ENCODE measurements at regions not wholly inside any gene's neighbourhood (a gene's known extent, or its start where the extent isn't known, plus 50 kb on each side); places are given as distances from the start of the nearest gene placed in this dataset.

DNA sequence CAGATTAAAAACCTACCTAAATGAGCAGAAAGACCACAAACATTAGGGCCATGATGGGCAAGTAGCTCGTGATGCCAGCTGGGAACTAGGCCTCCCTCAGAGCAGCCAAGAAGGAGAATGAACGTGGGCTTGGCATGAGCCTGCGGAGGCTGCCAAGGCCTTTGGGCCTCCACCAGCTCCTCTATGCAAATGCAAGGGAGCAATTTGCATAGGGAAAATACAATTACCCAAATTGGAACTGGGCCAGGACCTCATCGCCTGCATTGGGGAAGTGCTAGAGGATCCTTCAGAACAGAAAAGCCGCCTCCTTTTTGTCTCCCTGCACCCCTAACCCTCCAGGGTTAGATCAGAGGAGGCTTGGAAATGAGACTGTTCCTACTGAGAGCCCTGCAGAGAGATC lies 326.4 kb downstream of the SMAD2 start:
- TF ChIP-seq, protein P1, sequence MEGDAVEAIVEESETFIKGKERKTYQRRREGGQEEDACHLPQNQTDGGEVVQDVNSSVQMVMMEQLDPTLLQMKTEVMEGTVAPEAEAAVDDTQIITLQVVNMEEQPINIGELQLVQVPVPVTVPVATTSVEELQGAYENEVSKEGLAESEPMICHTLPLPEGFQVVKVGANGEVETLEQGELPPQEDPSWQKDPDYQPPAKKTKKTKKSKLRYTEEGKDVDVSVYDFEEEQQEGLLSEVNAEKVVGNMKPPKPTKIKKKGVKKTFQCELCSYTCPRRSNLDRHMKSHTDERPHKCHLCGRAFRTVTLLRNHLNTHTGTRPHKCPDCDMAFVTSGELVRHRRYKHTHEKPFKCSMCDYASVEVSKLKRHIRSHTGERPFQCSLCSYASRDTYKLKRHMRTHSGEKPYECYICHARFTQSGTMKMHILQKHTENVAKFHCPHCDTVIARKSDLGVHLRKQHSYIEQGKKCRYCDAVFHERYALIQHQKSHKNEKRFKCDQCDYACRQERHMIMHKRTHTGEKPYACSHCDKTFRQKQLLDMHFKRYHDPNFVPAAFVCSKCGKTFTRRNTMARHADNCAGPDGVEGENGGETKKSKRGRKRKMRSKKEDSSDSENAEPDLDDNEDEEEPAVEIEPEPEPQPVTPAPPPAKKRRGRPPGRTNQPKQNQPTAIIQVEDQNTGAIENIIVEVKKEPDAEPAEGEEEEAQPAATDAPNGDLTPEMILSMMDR (IDR thresholded peaks at IDR 0.05; ENCODE audit: control insufficient read depth, extremely low read depth, insufficient read depth) = no peak
- no peak for DNase-seq (ENCODE audit: low read depth)
- no peak overlapping the region for H3K4me3 ChIP-seq (ENCODE audit: low read depth, low read length)

DNA sequence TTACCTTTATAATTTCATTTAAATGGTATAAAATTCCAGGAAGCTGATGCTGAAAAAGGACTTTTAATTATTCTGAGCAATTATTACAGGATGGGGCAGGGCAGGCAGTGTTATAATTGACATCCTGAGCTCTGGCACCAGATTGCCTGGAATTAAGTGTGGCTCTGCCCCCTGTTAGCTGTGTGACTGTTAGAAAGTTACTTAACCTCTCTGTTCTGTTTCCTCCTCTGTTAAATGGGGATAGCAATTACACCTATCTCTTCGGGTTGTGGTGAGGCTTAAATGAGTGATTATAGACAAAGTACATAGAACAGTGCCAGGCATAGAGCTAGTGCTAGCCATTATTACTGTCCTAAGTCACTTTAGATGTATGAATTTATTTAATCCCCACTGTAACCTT lies 327.3 kb downstream of the SMAD2 start:
- no peak overlapping the region for H3K4me3 ChIP-seq (ENCODE audit: low read depth, low read length)
- TF ChIP-seq, protein P1 (IDR thresholded peaks at IDR 0.05; ENCODE audit: control insufficient read depth, extremely low read depth, insufficient read depth) = no peak
- no peak for DNase-seq (ENCODE audit: low read depth)

DNA sequence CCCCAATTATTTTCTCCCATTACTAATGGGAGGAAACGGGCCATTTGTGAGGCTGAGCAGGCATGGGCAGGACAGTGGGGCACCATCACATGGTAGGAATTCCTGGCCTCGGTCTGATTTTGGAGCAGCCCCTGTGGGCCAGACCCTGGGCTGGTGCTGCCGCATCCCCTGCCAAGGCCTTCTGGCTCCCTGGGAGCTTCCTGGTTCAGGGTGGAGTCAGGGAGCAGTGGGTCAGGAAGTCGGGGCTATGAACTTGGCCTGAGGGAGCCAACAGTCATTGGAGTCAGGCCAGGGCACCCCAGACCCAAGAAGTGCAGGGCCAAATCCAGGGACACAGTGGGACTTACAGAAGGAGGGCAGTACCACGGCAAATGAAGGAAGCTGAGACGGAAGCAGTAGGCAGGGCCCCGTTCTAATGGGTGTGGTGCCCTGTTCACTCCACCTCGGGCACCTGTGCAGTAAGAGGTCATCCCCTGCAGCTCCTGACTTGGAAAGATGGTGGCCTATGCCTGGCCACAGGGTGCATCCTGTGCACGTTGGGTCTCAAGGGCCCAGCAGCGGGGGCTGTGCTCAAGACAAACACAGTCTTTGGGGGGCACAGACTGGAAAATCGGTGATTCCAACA lies 328.1 kb downstream of the SMAD2 start:
- H3K4me3 ChIP-seq (ENCODE audit: low read depth, low read length) = no peak overlapping the region
- DNase-seq (ENCODE audit: low read depth) = no peak
- TF ChIP-seq, protein P1 (IDR thresholded peaks at IDR 0.05; ENCODE audit: control insufficient read depth, extremely low read depth, insufficient read depth) = no peak

DNA sequence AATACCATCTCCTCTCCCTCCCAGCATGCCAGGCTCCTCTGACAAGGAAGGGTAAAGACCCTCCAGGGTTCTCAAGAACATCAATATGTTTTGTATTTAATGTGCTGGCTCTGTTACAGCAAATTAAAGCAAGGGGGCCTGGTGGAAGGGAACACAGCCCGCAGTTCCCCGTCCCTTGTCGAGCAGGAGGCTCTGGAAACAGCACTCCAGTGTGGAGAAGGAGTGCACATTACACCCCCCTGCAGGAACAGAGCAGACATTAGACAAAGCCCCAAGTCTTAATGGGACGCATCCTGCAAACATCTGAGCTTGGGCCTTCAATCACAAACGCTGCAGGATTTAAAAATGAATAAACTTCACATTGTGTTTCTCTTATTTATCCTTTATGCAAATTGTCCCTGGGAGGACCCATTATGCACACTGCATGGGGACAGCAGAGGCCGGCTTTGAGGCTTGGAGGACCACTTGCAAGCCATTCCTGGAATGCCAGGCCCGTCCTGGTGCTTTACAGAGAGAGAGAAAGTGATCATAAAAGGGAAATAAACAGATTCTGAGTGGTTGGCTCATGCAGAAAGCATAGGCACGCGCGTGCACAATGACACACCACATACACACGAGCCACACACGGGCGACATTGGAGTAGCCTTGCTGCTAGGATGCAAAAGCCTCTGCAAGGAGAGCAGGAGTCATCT lies 328.7 kb downstream of the SMAD2 start:
- no peak overlapping the region for H3K4me3 ChIP-seq (ENCODE audit: low read depth, low read length)
- TF ChIP-seq, protein P1 (IDR thresholded peaks at IDR 0.05; ENCODE audit: control insufficient read depth, extremely low read depth, insufficient read depth) = no peak
- DNase-seq (ENCODE audit: low read depth) = no peak

DNA sequence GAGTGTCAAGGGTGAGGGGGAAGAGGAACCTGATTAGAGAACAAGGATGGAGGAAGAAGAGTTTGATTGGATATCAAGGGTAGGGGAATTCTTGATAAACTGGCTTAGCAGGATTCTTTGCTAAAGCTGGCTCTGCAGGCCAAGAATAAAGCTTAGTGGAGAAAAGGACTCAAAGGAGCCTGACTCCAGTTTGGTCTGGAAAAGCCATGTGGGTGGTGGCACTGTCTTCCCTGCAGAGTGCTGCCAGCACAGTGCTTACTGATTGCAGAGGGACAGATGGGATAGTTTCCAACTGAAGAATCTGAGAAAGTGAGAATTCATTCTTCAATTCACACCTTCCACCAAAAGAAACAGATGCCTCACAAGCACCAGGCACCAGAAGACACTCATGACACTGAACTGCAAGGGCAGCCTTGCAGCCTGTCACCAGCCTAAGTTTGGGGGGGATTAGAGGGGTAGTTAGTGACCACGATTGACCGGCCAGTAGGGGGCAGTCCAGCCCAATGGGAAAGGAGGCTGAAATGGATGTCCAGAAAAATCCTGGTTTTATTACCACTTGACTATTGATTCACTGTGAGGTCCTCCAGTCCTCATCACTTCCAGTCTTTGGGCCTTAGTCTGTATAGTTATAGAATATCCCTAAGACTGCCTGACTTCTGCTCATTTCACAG lies 334.5 kb downstream of the SMAD2 start:
- TF ChIP-seq, protein P1 (IDR thresholded peaks at IDR 0.05; ENCODE audit: control insufficient read depth, extremely low read depth, insufficient read depth) = peak; percentile 50
- H3K4me3 ChIP-seq (ENCODE audit: low read depth, low read length) = no peak overlapping the region
- DNase-seq (ENCODE audit: low read depth) = peak; percentile 50

DNA sequence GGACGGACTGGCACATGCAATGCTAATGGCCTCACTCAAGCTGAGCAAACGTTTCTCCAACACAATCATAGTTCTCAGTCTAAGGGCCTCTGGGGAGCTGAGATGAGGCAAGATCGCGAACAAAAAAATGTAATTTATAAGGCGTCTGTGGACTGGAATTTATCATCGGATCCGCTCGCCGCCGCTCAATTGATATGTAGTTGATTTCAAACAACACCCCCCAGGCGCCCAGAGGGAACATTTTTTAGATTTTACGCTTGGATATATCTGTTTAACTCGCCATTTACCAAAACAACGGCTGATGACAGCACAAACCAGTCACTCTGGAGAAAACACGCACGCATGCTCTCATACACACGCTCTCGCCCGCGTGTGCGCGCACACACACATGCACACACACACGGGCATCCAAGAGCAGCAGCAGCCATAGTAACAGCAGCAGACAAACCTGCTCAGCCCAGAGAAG lies 335.8 kb downstream of the SMAD2 start:
- TF ChIP-seq, protein P1 (IDR thresholded peaks at IDR 0.05; ENCODE audit: control insufficient read depth, extremely low read depth, insufficient read depth) = no peak
- no peak overlapping the region for H3K4me3 ChIP-seq (ENCODE audit: low read depth, low read length)
- DNase-seq (ENCODE audit: low read depth) = no peak

Data from LNCaP clone FGC (cell line).